ENCODE measurements at regions not wholly inside any gene's neighbourhood (a gene's known extent, or its start where the extent isn't known, plus 50 kb on each side); places are given as distances from the start of the nearest gene placed in this dataset.

DNA sequence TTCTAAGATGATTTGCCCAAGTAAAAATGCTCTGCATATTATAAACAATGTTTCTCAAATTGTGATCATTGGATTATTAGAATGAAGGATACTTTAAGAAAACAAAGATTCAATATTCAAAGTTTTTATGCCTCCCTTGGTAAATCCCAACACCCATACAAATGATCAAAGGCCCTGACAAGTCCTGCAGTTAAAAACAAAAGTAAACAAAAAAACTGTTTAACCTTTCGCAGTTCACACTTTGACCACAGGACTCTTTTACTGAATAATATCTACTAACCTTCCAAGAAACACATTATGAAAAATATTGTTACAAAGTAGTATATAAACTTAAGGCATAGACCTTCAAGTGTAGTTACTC, 365.9 kb upstream of the ZFHX3 start:
- Histone ChIP-seq H3K36me3 (ENCODE audit: control insufficient read depth in 4 of 4, insufficient read depth in 4 of 4, low read length in 4 of 4) (no peaks in the 10 kb centered on the region), H3K27ac (ENCODE audit: low read depth in 1 of 2, low read length in 1 of 2) (no peak overlapping the region), H3K9ac (ENCODE audit: insufficient read depth in 1 of 2, low read length in 2 of 2) (no peak overlapping the region), H3K4me1 (ENCODE audit: control insufficient read depth in 5 of 5, insufficient read depth in 5 of 5, low read length in 5 of 5) (peaks cover 0 to 7% (median 2%) of the 10 kb centered on the region in 5 donors), H3K27me3 (ENCODE audit: control insufficient read depth in 3 of 3, insufficient read depth in 3 of 3, low read length in 2 of 3) (no peaks in the 10 kb centered on the region), H3K4me3 (no peak overlapping the region), H3K9me3 (ENCODE audit: control insufficient read depth in 4 of 4, insufficient read depth in 3 of 4, low read length in 3 of 4) (peaks cover 0 to 5% (median under 1%) of the 10 kb centered on the region in 4 donors)
- ATAC-seq (ENCODE audit: insufficient read depth, low FRiP score) (no peak), DNase-seq (no peak)
- WGBS, 2 donors = 94 to 98% methylated on average over 1 of the region's 1 CpG
- TF ChIP-seq, protein P1, sequence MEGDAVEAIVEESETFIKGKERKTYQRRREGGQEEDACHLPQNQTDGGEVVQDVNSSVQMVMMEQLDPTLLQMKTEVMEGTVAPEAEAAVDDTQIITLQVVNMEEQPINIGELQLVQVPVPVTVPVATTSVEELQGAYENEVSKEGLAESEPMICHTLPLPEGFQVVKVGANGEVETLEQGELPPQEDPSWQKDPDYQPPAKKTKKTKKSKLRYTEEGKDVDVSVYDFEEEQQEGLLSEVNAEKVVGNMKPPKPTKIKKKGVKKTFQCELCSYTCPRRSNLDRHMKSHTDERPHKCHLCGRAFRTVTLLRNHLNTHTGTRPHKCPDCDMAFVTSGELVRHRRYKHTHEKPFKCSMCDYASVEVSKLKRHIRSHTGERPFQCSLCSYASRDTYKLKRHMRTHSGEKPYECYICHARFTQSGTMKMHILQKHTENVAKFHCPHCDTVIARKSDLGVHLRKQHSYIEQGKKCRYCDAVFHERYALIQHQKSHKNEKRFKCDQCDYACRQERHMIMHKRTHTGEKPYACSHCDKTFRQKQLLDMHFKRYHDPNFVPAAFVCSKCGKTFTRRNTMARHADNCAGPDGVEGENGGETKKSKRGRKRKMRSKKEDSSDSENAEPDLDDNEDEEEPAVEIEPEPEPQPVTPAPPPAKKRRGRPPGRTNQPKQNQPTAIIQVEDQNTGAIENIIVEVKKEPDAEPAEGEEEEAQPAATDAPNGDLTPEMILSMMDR (IDR thresholded peaks at IDR 0.05; ENCODE audit: control extremely low read depth, extremely low read depth) = no peak

DNA sequence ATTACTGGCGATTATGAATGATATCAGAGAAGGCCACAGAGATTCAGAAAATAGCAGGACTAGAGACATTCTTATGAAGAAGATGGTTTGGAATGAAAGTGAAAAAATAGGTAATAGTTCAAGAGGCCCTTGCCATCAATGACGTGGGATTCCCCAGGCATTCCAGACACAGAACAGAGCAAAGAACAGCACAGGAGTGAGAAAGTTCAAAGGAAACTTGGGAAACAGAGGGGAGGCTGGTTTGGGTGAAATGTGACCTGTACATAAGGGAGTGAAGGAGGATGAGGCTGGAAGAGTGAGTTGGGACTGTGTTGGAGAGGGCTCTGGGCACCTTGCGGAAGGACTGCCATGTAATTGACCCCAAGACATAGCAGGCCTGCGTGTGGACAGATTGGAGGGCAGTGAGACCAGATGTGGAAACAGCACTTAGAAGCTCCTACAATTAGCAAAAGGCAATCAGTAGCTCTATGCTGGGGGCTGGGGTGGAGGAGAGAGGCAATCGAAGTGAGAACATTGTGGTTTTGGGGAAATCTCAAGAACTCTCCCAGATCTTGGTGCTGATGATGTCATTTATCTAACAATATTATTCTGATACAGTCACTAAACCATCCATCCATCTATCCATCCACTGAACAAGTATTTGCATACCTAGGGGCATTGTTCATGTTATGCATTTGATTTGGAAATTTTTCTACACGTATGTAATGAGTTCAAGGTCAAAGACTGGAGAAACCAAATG, 365.3 kb upstream of the ZFHX3 start:
- Histone ChIP-seq H3K27me3 (ENCODE audit: control insufficient read depth in 3 of 3, insufficient read depth in 3 of 3, low read length in 2 of 3) (no peaks in the 10 kb centered on the region), H3K4me1 (ENCODE audit: control insufficient read depth in 5 of 5, insufficient read depth in 5 of 5, low read length in 5 of 5) (peaks cover 0 to 2% (median 0%) of the 10 kb centered on the region in 5 donors), H3K36me3 (ENCODE audit: control insufficient read depth in 4 of 4, insufficient read depth in 4 of 4, low read length in 4 of 4) (no peaks in the 10 kb centered on the region), H3K27ac (ENCODE audit: low read depth in 1 of 2, low read length in 1 of 2) (no peak overlapping the region), H3K9ac (ENCODE audit: insufficient read depth in 1 of 2, low read length in 2 of 2) (no peak overlapping the region), H3K4me3 (no peak overlapping the region), H3K9me3 (ENCODE audit: control insufficient read depth in 4 of 4, insufficient read depth in 3 of 4, low read length in 3 of 4) (peaks cover 0 to 5% (median under 1%) of the 10 kb centered on the region in 4 donors)
- TF ChIP-seq, protein P1 (IDR thresholded peaks at IDR 0.05; ENCODE audit: control extremely low read depth, extremely low read depth) = no peak
- DNase-seq = no peak
- no peak for ATAC-seq (ENCODE audit: insufficient read depth, low FRiP score)
- 89 to 92% methylated on average over 6 of the region's 6 CpGs for WGBS, 2 donors

DNA sequence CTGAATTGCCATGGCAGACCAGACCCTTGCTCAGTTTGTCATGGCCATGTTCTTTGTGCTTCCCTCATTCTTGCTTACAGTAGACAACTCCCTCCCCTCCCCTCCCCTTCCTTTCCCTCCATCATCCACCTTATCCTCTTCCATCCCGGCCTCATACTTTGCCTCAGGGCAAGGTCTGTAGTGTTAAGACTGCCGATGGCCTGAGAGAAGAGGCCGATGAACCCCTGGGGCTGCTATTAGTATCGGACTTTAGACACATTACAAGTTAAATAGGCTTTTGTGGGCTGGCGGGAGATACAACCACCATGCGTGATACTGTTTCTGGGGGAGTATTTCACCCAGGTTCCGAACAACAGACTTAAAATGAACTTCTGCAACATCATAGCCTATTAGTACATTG, 364.5 kb upstream of the ZFHX3 start:
- Histone ChIP-seq H3K27me3 (ENCODE audit: control insufficient read depth in 3 of 3, insufficient read depth in 3 of 3, low read length in 2 of 3) (no peaks in the 10 kb centered on the region), H3K9me3 (ENCODE audit: control insufficient read depth in 4 of 4, insufficient read depth in 3 of 4, low read length in 3 of 4) (peaks cover 0 to 5% (median under 1%) of the 10 kb centered on the region in 4 donors), H3K4me3 (no peak overlapping the region), H3K27ac (ENCODE audit: low read depth in 1 of 2, low read length in 1 of 2) (no peak overlapping the region), H3K36me3 (ENCODE audit: control insufficient read depth in 4 of 4, insufficient read depth in 4 of 4, low read length in 4 of 4) (no peaks in the 10 kb centered on the region), H3K4me1 (ENCODE audit: control insufficient read depth in 5 of 5, insufficient read depth in 5 of 5, low read length in 5 of 5) (peaks cover 0 to 2% (median 0%) of the 10 kb centered on the region in 5 donors), H3K9ac (ENCODE audit: insufficient read depth in 1 of 2, low read length in 2 of 2) (no peak overlapping the region)
- ATAC-seq (ENCODE audit: insufficient read depth, low FRiP score) (no peak), DNase-seq (no peak)
- TF ChIP-seq, protein P1 (IDR thresholded peaks at IDR 0.05; ENCODE audit: control extremely low read depth, extremely low read depth) = no peak
- 91% methylated on average over 7 of the region's 7 CpGs for WGBS, 2 donors

Data from lung (tissue), 11 donors.